ENCODE measurements at regions not wholly inside any gene's neighbourhood (a gene's known extent, or its start where the extent isn't known, plus 50 kb on each side); places are given as distances from the start of the nearest gene placed in this dataset.

GRCh38 chr9:107221321-107221720, 61.8 kb upstream of the RAD23B start (continued):
- no peak for TF ChIP-seq CHD7 (IDR thresholded peaks at IDR 0.05; ENCODE audit: insufficient replicate concordance, low read length)
- no peak for TF ChIP-seq CHD1 (IDR thresholded peaks at IDR 0.05; ENCODE audit: low read depth, low read length)
- TF ChIP-seq GABPA (IDR thresholded peaks at IDR 0.05; ENCODE audit: borderline replicate concordance, insufficient read depth, low read length) = no peak
- no peak for TF ChIP-seq KDM5A (IDR thresholded peaks at IDR 0.05; ENCODE audit: low read length)
- TF ChIP-seq HDAC2 (IDR thresholded peaks at IDR 0.05; ENCODE audit: borderline replicate concordance in 1 of 2, low read depth in 2 of 2, low read length in 2 of 2) = no peak
